ENCODE measurements at regions not wholly inside any gene's neighbourhood (a gene's known extent, or its start where the extent isn't known, plus 50 kb on each side); places are given as distances from the start of the nearest gene placed in this dataset.

GRCh38 chr5:113680534-113680933 is 167.0 kb downstream of the YTHDC2 start:
- intact Hi-C loops (cut with DNase I; ENCODE audit: low total_unique reads), result no loop called here
- Histone ChIP-seq H3K36me3 (no peaks in the 10 kb centered on the region), H3K4me1 (no peaks in the 10 kb centered on the region), H3K27me3 (no peaks in the 10 kb centered on the region), H3K27ac (no peak overlapping the region), H3K9me3 (no peaks in the 10 kb centered on the region), H3K4me3 (no peak overlapping the region)
- DNase-seq, result no peak
- WGBS, 5 donors, result 44 to 58% (median 50%) methylated on average over 2 of the region's 2 CpGs
- no peak for TF ChIP-seq CTCF (IDR thresholded peaks at IDR 0.05)
- no peak for TF ChIP-seq EP300 (IDR thresholded peaks at IDR 0.05)
- no peak for TF ChIP-seq POLR2AphosphoS5 (IDR thresholded peaks at IDR 0.05)
- TF ChIP-seq POLR2A (IDR thresholded peaks at IDR 0.05), result no peak

GRCh38 chr5:113682497-113683136 is 169.1 kb downstream of the YTHDC2 start:
- H3K27me3 ChIP-seq, result no peaks in the 10 kb centered on the region
- no peak for TF ChIP-seq CTCF (IDR thresholded peaks at IDR 0.05)
- TF ChIP-seq POLR2A (IDR thresholded peaks at IDR 0.05), result no peak
- no peak for TF ChIP-seq EP300 (IDR thresholded peaks at IDR 0.05)
- no peak for TF ChIP-seq POLR2AphosphoS5 (IDR thresholded peaks at IDR 0.05)
- H3K4me3 ChIP-seq, result no peak overlapping the region
- H3K4me1 ChIP-seq, result no peaks in the 10 kb centered on the region
- 44 to 56% (median 49%) methylated on average over 6 to 7 of the region's 7 CpGs for WGBS, 5 donors
- no peak overlapping the region for H3K27ac ChIP-seq
- H3K36me3 ChIP-seq, result no peaks in the 10 kb centered on the region
- no peaks in the 10 kb centered on the region for H3K9me3 ChIP-seq
- intact Hi-C loops (cut with DNase I; ENCODE audit: low total_unique reads), result no loop called here
- peak in 1 of 2 donors; percentile 19 for DNase-seq

- H3K9me3 ChIP-seq, result no peaks in the 10 kb centered on the region
- H3K4me1 ChIP-seq, result no peaks in the 10 kb centered on the region
- DNase-seq, result no peak
- H3K36me3 ChIP-seq, result no peaks in the 10 kb centered on the region
- 51 to 60% (median 53%) methylated on average over 2 of the region's 2 CpGs for WGBS, 5 donors
- no peaks in the 10 kb centered on the region for H3K27me3 ChIP-seq
- intact Hi-C loops (cut with DNase I; ENCODE audit: low total_unique reads), result no loop called here
- TF ChIP-seq POLR2A (IDR thresholded peaks at IDR 0.05) (no peak), EP300 (IDR thresholded peaks at IDR 0.05) (no peak), CTCF (IDR thresholded peaks at IDR 0.05) (no peak), POLR2AphosphoS5 (IDR thresholded peaks at IDR 0.05) (no peak)
- H3K4me3 ChIP-seq, result no peak overlapping the region
- H3K27ac ChIP-seq, result no peak overlapping the region
Measured at GRCh38 chr5:113683211-113683610, 169.7 kb downstream of the YTHDC2 start.

GRCh38 chr5:113686599-113686998 is 173.1 kb downstream of the YTHDC2 start:
- Histone ChIP-seq H3K4me1 (no peaks in the 10 kb centered on the region), H3K4me3 (no peak overlapping the region), H3K9me3 (no peaks in the 10 kb centered on the region), H3K27me3 (no peaks in the 10 kb centered on the region), H3K36me3 (no peaks in the 10 kb centered on the region), H3K27ac (no peak overlapping the region)
- intact Hi-C loops (cut with DNase I; ENCODE audit: low total_unique reads), result no loop called here
- 83 to 96% (median 90%) methylated on average over 3 of the region's 3 CpGs for WGBS, 5 donors
- DNase-seq, result no peak
- no peak for TF ChIP-seq POLR2AphosphoS5 (IDR thresholded peaks at IDR 0.05)

GRCh38 chr5:113689647-113690046 is 176.2 kb downstream of the YTHDC2 start:
- no peaks in the 10 kb centered on the region for H3K36me3 ChIP-seq
- H3K4me3 ChIP-seq, result no peak overlapping the region
- H3K27me3 ChIP-seq, result peaks cover 0 to 16% (median 11%) of the 10 kb centered on the region in 3 donors
- 48 to 70% (median 67%) methylated on average over 1 of the region's 1 CpG for WGBS, 5 donors
- no peak overlapping the region for H3K27ac ChIP-seq
- intact Hi-C loops (cut with DNase I; ENCODE audit: low total_unique reads), result no loop called here
- H3K4me1 ChIP-seq, result peaks cover 0 to 5% (median 0%) of the 10 kb centered on the region in 4 donors
- TF ChIP-seq CTCF (IDR thresholded peaks at IDR 0.05) (no peak), EP300 (IDR thresholded peaks at IDR 0.05) (no peak), POLR2AphosphoS5 (IDR thresholded peaks at IDR 0.05) (no peak)
- no peaks in the 10 kb centered on the region for H3K9me3 ChIP-seq
- peak in 1 of 2 donors; percentile 28 for DNase-seq
